Memory B cell (primary cell): ENCODE measurements at regions not wholly inside any gene's neighbourhood (a gene's known extent, or its start where the extent isn't known, plus 50 kb on each side); places are given as distances from the start of the nearest gene placed in this dataset.
"Not testable (repeated sequence)": the region's sequence is repeated elsewhere in the genome, so short reads cannot be mapped to it uniquely, and the experiment has no call there.

Source experiments
- ATAC-seq: fragments of 150-1000 bp; cut with Tn5 transposase; 2 replicates; pipeline ENCODE4 v1.10.0; 2021; ENCODE audit warnings: low read depth, mild to moderate bottlenecking, moderate library complexity
- DNase-seq, 2 donors: peaks; one replicate each; pipeline ENCODE4 v3.0.0; 2022; ENCODE audit warnings: low spot score in 2 of 2
- H3K27ac Mint-ChIP-seq: one replicate; pipeline ENCODE4 v1.8.0; 2022; ENCODE audit warnings: mild to moderate bottlenecking, moderate library complexity, mixed read lengths
- H3K27me3 Mint-ChIP-seq: one replicate; pipeline ENCODE4 v1.8.0; 2022; ENCODE audit warnings: mixed read lengths
- H3K36me3 Mint-ChIP-seq: one replicate; pipeline ENCODE4 v1.8.0; 2022; ENCODE audit warnings: mild to moderate bottlenecking, mixed read lengths
- H3K4me1 Mint-ChIP-seq: one replicate; pipeline ENCODE4 v1.8.0; 2022; ENCODE audit warnings: mixed read lengths
- H3K4me3 Mint-ChIP-seq: one replicate; pipeline ENCODE4 v1.8.0; 2022; ENCODE audit warnings: mild to moderate bottlenecking, moderate library complexity, mixed read lengths
- H3K9me3 Mint-ChIP-seq: one replicate; pipeline ENCODE4 v1.8.0; 2022; ENCODE audit warnings: mixed read lengths

- Mint-ChIP-seq H3K36me3 (no peaks in the 10 kb centered on the region), H3K27ac (no peak overlapping the region), H3K4me1 (no peaks in the 10 kb centered on the region), H3K9me3 (peaks cover 3% of the 10 kb centered on the region), H3K4me3 (no peak overlapping the region), H3K27me3 (no peaks in the 10 kb centered on the region)
- ATAC-seq (no peak), DNase-seq (no peak)
These were observed 305.3 kb downstream of the TRIML1 start for GRCh38 chr4:188444500-188444899.

GRCh38 chr4:188448996-188449395 is 309.8 kb downstream of the TRIML1 start:
- H3K27ac Mint-ChIP-seq, ATAC-seq, H3K27me3 Mint-ChIP-seq, H3K9me3 Mint-ChIP-seq, H3K4me1 Mint-ChIP-seq, DNase-seq, H3K36me3 Mint-ChIP-seq, H3K4me3 Mint-ChIP-seq: not testable (repeated sequence)

GRCh38 chr4:188450571-188450970 is 311.3 kb downstream of the TRIML1 start:
- no peak for DNase-seq
- Mint-ChIP-seq H3K27me3 (no peaks in the 10 kb centered on the region), H3K4me3 (no peak overlapping the region), H3K4me1 (no peaks in the 10 kb centered on the region), H3K36me3 (no peaks in the 10 kb centered on the region), H3K27ac (no peak overlapping the region), H3K9me3 (peaks cover 3% of the 10 kb centered on the region)
- no peak for ATAC-seq

GRCh38 chr4:188452097-188452496 is 312.9 kb downstream of the TRIML1 start:
- Mint-ChIP-seq H3K27ac (no peak overlapping the region), H3K4me3 (no peak overlapping the region), H3K4me1 (no peaks in the 10 kb centered on the region), H3K36me3 (no peaks in the 10 kb centered on the region), H3K27me3 (no peaks in the 10 kb centered on the region), H3K9me3 (peaks cover 3% of the 10 kb centered on the region)
- DNase-seq: no peak
- no peak for ATAC-seq

GRCh38 chr4:188454575-188454974 is 315.3 kb downstream of the TRIML1 start:
- DNase-seq (no peak), ATAC-seq (no peak)
- Mint-ChIP-seq H3K27me3 (no peaks in the 10 kb centered on the region), H3K4me3 (no peak overlapping the region), H3K27ac (no peak overlapping the region), H3K4me1 (no peaks in the 10 kb centered on the region), H3K36me3 (no peaks in the 10 kb centered on the region), H3K9me3 (peaks cover 8% of the 10 kb centered on the region)

GRCh38 chr4:188455062-188455752 is 316.0 kb downstream of the TRIML1 start:
- Mint-ChIP-seq H3K4me3 (no peak overlapping the region), H3K36me3 (no peaks in the 10 kb centered on the region), H3K27me3 (no peaks in the 10 kb centered on the region), H3K4me1 (no peaks in the 10 kb centered on the region), H3K27ac (no peak overlapping the region), H3K9me3 (peaks cover 8% of the 10 kb centered on the region)
- ATAC-seq: no peak
- DNase-seq: no peak

- H3K4me3 Mint-ChIP-seq: no peak overlapping the region
- ATAC-seq (no peak), DNase-seq (no peak)
- H3K27me3 Mint-ChIP-seq: no peaks in the 10 kb centered on the region
- H3K9me3 Mint-ChIP-seq: peaks cover 17% of the 10 kb centered on the region
- H3K4me1 Mint-ChIP-seq: no peaks in the 10 kb centered on the region
- H3K36me3 Mint-ChIP-seq: no peaks in the 10 kb centered on the region
- no peak overlapping the region for H3K27ac Mint-ChIP-seq
These were observed 320.1 kb downstream of the TRIML1 start for GRCh38 chr4:188459381-188459780.

GRCh38 chr4:188463909-188464308 is 324.7 kb downstream of the TRIML1 start:
- Mint-ChIP-seq H3K9me3 (peaks cover 9% of the 10 kb centered on the region), H3K27me3 (no peaks in the 10 kb centered on the region), H3K27ac (no peak overlapping the region), H3K4me3 (no peak overlapping the region), H3K4me1 (no peaks in the 10 kb centered on the region), H3K36me3 (no peaks in the 10 kb centered on the region)
- DNase-seq (no peak), ATAC-seq (no peak)

GRCh38 chr4:188466001-188466400 is 326.8 kb downstream of the TRIML1 start:
- H3K4me1 Mint-ChIP-seq: no peaks in the 10 kb centered on the region
- H3K27ac Mint-ChIP-seq: no peak overlapping the region
- no peaks in the 10 kb centered on the region for H3K36me3 Mint-ChIP-seq
- H3K9me3 Mint-ChIP-seq: peaks cover 9% of the 10 kb centered on the region
- no peak for ATAC-seq
- no peaks in the 10 kb centered on the region for H3K27me3 Mint-ChIP-seq
- H3K4me3 Mint-ChIP-seq: no peak overlapping the region
- DNase-seq: no peak

GRCh38 chr4:188484256-188484655 is 345.0 kb downstream of the TRIML1 start:
- H3K27ac Mint-ChIP-seq: no peak overlapping the region
- peaks cover 4% of the 10 kb centered on the region for H3K9me3 Mint-ChIP-seq
- no peaks in the 10 kb centered on the region for H3K4me1 Mint-ChIP-seq
- no peak overlapping the region for H3K4me3 Mint-ChIP-seq
- no peaks in the 10 kb centered on the region for H3K27me3 Mint-ChIP-seq
- ATAC-seq: no peak
- H3K36me3 Mint-ChIP-seq: no peaks in the 10 kb centered on the region
- no peak for DNase-seq

GRCh38 chr4:188485906-188486305 is 346.7 kb downstream of the TRIML1 start:
- Mint-ChIP-seq H3K4me3 (no peak overlapping the region), H3K27ac (no peak overlapping the region), H3K27me3 (no peaks in the 10 kb centered on the region), H3K36me3 (no peaks in the 10 kb centered on the region), H3K9me3 (peaks cover 7% of the 10 kb centered on the region), H3K4me1 (no peaks in the 10 kb centered on the region)
- no peak for DNase-seq
- ATAC-seq: no peak

- no peak overlapping the region for H3K27ac Mint-ChIP-seq
- H3K27me3 Mint-ChIP-seq: no peaks in the 10 kb centered on the region
- no peaks in the 10 kb centered on the region for H3K4me1 Mint-ChIP-seq
- DNase-seq (no peak), ATAC-seq (no peak)
- no peak overlapping the region for H3K4me3 Mint-ChIP-seq
- no peaks in the 10 kb centered on the region for H3K36me3 Mint-ChIP-seq
- H3K9me3 Mint-ChIP-seq: peaks cover 6% of the 10 kb centered on the region
These were observed 353.6 kb downstream of the TRIML1 start for GRCh38 chr4:188492886-188493285.

GRCh38 chr4:188495169-188495568 is 355.9 kb downstream of the TRIML1 start:
- Mint-ChIP-seq H3K9me3 (peaks cover 4% of the 10 kb centered on the region), H3K27ac (no peak overlapping the region), H3K4me1 (no peaks in the 10 kb centered on the region), H3K36me3 (no peaks in the 10 kb centered on the region), H3K4me3 (no peak overlapping the region), H3K27me3 (no peaks in the 10 kb centered on the region)
- DNase-seq (no peak), ATAC-seq (no peak)

GRCh38 chr4:188511431-188511830 is 372.2 kb downstream of the TRIML1 start:
- H3K4me3 Mint-ChIP-seq: no peak overlapping the region
- H3K27me3 Mint-ChIP-seq: no peaks in the 10 kb centered on the region
- no peak for DNase-seq
- no peak for ATAC-seq
- H3K4me1 Mint-ChIP-seq: no peaks in the 10 kb centered on the region
- peaks cover 33% of the 10 kb centered on the region for H3K9me3 Mint-ChIP-seq
- no peak overlapping the region for H3K27ac Mint-ChIP-seq
- no peaks in the 10 kb centered on the region for H3K36me3 Mint-ChIP-seq

GRCh38 chr4:188532751-188533150 is 393.5 kb downstream of the TRIML1 start:
- no peak overlapping the region for H3K4me3 Mint-ChIP-seq
- no peak overlapping the region for H3K27ac Mint-ChIP-seq
- ATAC-seq (no peak), DNase-seq (no peak)
- no peaks in the 10 kb centered on the region for H3K27me3 Mint-ChIP-seq
- no peaks in the 10 kb centered on the region for H3K36me3 Mint-ChIP-seq
- H3K4me1 Mint-ChIP-seq: no peaks in the 10 kb centered on the region
- H3K9me3 Mint-ChIP-seq: no peaks in the 10 kb centered on the region
